ENCODE measurements at regions not wholly inside any gene's neighbourhood (a gene's known extent, or its start where the extent isn't known, plus 50 kb on each side); places are given as distances from the start of the nearest gene placed in this dataset.

DNA sequence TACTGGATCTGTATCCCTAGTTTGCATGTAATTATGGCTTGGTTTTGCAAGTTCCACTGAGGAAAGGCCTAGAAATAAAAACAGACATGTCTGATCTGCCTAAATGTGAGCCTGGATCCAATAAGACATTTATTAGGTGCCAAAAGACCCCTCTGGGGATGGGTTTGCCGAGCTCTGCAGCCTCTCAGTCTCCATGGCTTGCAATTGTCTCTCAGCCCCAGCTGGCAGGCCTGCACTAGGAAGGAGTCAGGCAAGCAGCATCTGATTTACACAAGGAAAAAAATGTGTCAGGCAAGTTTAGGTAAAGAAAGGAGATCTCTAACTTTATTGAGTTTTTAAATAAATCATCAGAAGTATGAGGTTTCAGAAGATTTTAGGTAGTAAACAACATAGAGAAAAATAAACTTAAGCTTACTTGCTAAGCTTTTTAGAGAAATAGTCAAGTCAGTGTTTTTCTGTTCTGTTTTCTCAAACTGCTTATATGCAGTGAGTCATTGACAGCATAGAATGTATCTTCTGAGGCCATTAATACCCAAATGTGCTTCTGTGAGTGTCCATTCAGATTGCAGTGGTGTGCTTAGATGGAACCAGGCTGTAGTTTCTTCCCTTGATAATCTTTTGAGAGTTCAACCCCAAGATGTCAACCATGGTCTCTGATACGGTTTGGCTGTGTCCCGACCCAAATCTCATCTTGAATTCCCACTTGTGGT, 121.0 kb downstream of the FHL5 start:
- TF ChIP-seq, protein P1, sequence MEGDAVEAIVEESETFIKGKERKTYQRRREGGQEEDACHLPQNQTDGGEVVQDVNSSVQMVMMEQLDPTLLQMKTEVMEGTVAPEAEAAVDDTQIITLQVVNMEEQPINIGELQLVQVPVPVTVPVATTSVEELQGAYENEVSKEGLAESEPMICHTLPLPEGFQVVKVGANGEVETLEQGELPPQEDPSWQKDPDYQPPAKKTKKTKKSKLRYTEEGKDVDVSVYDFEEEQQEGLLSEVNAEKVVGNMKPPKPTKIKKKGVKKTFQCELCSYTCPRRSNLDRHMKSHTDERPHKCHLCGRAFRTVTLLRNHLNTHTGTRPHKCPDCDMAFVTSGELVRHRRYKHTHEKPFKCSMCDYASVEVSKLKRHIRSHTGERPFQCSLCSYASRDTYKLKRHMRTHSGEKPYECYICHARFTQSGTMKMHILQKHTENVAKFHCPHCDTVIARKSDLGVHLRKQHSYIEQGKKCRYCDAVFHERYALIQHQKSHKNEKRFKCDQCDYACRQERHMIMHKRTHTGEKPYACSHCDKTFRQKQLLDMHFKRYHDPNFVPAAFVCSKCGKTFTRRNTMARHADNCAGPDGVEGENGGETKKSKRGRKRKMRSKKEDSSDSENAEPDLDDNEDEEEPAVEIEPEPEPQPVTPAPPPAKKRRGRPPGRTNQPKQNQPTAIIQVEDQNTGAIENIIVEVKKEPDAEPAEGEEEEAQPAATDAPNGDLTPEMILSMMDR (IDR thresholded peaks at IDR 0.05; ENCODE audit: borderline replicate concordance, extremely low read depth, low read length, poor library complexity, severe bottlenecking) = no peak
- no peak for TF ChIP-seq EZH2 (IDR thresholded peaks at IDR 0.05; ENCODE audit: borderline replicate concordance, low read depth, low read length, severe bottlenecking)

Measured in DND-41 (cell line).